HT1080 (cell line): ENCODE measurements at regions not wholly inside any gene's neighbourhood (a gene's known extent, or its start where the extent isn't known, plus 50 kb on each side); places are given as distances from the start of the nearest gene placed in this dataset.
"Not testable (repeated sequence)": the region's sequence is repeated elsewhere in the genome, so short reads cannot be mapped to it uniquely, and the experiment has no call there.

Source experiments
- DNase-seq: peaks from one replicate; pipeline ENCODE4 v3.0.0-alpha.2; 2015; ENCODE audit warnings: low read depth

DNA sequence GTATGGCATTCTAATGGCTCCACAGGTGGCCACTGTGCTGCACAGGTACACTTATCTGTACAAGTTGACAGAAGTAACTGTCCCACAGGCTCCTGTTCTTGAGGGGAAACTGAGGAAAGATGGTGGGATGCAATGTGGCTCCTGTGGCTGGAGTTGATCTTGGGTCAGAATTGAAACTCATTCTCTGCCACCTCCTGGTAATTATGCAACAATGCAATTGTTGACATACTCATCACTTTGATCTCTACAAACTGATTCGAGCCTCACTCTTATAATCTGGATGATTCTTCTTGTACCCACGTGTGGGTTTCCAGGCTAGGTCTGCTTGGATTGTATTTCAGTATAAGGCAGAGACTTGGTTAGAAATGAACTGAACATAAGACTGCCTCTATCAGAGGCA lies 148.8 kb downstream of the CCNG2 start:
- DNase-seq, result no peak

DNA sequence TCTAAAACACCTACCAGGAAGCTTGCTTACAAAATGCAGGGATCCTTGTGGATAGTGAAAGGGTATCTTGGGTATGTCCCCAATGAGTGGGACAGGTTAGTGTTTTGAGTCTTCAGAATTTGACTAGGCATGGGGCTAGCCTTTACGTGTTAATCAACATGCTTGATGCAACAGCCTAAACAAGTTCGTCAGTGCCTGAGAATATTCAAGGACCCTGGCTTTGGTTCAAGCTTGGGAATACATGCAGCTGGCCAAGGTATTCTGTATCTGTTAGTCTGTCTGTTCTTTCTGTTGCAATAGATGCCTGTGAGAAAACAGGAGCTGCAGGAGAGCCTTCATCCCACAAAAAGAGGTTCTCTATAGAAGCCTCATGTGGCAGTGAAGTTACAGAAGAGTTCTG lies 149.5 kb downstream of the CCNG2 start:
- no peak for DNase-seq

DNA sequence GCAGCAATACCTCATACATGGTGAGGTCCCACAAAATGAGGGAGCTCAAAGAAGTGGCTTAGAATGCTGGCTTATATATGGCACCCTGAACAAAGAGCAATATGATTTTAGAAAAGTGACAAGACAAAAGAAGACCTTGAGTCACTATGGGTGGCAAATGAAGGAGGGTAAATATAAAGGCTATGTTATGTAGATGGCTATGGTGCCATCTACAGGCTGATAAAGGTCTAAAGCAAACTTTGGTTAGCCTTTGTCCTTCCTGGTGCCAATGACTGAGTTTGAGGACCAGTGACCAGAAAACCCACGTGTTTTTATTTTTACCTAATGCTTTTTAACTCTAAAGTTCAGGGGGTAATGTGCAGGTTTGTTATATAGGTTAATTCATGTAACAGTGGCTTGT lies 151.8 kb downstream of the CCNG2 start:
- DNase-seq, result peak; percentile 48

DNA sequence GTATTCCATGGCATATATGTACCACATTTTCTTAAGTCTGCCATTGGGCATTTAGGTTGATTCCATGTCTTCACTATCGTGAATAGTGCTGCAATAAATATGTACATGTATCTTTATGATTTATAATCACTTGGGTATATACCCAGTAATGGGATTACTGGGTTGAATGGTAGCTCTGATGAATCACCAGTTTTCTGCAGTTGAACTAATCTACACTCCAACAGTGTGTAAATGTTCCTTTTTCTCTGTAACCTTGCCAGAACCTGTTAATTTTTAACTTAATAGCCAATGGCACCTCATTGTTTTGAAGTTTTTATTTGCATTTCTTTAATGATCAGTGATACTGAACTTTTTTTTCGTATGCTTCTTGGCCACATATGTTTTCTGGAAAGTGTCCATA lies 152.5 kb downstream of the CCNG2 start:
- no peak for DNase-seq

DNA sequence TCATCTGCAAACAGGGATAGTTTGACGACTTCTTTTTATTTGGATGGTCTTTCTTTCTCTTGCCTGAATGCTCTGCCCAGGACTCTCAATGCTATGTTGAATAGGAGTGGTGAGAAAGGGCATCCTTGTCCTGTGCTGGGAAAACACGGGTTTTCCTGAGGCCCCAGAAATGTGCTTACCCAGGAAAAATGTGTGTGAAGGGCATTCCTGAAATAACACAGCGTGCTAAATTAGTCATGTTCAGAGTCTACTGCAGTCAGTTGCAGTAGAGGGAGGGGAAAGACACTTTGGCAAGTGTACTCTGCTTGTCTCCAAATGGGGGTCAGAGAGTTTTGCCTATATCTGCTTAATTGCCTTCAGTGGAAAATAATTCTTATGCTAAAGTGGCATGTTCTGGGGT lies 153.9 kb downstream of the CCNG2 start:
- no peak for DNase-seq

DNA sequence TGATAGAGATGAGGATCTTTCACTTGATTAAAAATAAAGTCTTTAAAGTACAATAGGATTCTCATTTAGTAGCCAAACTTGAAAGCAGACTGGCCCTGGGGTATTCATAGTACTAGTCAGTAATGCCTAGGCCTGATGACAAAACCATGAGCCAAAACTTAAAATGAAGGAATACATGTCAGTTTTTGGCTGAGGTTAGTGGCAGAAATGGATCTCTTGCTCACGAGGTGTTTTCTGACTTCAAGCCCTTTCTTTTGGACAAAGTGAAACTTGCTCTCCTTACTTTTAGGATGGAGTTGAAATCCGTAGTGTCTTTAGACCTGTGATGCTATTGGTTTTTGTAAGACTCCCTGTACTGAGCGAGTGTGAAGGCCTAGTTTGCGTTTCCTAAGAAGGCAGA lies 157.7 kb downstream of the CCNG2 start:
- no peak for DNase-seq

DNA sequence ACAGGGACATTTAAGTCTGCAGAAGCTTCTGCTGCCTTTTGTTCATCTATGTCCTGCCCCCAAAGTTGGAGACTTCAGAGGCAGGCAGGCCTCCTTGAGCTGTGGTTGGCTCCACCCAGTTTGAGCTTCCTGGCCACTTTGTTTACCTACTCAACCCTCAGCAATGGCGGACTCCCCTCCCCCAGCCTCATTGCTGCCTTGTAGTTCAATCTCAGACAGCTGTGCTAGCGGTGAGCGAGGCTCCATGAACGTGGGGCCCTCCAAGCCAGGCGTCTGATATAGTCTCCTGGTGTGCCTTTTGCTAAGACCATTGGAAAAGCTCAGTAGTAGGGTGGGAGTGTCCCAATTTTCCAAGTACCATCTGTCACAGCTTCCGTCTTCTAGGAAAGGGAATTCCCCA lies 170.1 kb downstream of the CCNG2 start:
- no peak for DNase-seq

DNA sequence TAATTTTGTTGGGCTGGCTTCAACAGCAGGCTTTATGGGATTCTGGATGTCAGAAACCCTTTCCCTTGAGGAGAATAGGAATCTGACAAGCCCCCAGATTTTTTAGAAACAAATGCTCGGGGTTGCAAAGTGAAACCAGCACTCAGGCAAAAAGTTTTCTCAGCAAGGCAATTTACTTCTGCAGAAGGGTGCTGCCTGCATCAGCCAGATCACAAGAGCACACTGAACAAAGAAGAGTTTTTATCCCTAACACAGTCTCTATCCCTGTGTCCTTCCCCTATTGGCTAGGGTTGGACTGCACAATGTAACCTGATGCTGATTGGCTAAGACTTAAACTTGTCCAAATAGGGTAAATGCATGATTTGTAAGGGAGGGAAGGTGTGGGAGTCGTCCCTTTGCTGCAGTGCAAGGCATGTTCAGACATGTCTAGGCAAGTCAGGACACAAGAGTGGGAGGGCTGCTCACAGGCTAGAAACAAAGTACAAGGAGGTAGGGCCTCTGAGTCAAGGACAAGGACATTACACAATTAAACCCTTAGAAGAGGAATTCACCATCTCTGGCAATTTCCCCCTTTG lies 175.8 kb downstream of the CCNG2 start:
- DNase-seq, result peak; percentile 60

DNA sequence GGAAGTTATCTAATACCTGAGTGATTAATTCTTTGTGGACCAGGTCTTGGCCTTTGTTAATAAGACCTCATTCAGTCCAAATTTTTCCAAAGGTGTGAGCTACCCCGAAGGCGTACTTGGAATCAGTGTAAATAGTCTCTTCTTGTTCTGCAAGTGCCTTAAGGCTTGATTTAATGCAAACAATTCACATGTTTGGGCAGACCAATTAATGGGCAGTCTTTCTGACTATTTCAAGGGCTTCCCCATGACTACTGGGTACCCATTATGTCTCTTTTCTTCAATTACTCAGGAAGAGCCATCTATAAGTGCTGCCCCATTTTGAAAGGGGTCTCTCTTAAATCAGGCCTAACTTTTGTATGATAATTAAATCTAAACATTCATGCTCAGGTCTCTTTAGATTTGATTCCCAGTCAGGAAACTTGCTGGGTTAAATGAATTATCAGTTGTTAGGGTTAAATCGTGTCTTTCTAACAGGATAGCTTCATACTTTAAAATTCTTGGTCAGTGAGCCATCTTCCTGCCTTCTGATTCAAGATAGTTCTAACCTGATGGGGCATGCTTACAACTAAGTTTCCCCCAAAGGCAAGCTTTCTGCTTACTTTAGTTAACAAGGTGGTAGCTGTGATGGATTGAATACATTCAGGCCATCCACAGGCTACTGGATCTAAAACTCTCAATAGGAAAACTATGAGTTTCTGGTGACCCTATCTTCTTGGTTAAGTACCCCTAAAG lies 179.6 kb downstream of the CCNG2 start:
- no peak for DNase-seq

DNA sequence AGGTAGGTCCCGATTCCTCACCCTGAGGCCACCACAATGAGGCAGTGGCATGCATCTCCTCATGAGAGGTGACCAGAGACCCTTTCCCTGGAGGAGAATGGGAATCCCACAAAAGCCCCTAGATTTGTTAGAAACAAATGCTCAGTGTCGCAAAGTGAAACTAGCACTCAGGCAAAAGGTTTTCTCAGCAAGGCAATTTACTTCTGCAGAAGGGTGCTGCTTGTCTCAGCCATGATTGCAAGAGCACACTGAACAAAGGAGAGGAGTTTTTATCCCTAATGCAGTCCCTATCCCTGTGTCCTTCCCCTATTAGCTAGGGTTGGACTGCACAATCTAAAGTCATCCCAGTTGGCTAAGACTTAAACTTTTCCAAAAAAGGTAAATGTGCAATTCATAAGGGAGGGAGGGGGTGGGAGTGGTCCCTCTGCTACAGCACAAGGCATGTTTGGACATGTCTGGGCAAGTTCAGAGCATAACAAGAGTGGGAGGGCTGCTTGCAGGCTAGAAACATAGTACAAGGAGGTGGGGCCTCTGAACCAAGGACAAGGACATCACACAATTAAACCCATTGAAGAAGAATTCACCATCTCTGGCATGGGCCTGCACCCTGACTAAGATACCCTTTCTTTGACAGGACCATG lies 185.3 kb downstream of the CCNG2 start:
- DNase-seq, result peak; percentile 32

DNA sequence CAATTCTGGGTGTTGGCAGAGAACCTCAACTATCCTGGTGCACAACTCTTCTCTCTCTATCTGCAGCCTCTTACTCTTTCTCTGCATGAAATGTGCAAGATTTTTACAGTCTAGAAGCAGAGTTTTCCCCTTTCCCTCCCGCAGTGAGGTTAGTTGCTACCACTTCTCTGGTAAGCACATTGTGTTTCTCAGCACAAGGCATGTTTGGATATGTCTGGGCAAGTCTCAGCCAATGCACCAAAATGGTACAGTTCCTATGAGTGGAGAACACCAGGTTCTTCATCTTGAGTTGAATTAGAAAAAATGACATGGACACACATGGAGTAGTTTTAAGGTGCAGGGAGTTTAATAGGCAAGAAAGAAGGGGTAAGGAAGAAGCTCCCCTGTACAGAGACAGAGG lies 187.0 kb downstream of the CCNG2 start:
- DNase-seq, result no peak

DNA sequence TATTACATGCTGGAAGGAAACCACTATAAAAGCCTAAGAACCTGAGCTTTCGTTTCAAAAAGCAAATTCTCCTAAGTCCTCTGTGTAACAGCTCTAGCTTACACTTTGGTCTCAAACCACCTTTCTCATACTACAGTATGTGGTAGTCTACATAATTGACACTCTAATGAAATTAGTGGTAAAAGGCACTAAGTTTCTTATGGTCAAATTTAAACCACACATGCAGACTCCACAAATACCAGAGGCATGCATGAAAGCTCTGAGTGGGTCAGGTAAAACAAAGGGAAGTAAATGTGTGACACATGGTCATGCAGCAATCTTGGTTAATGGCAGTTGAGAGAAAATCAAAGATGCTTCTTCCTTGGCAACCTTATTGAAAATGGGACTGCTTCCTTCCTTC lies 187.8 kb downstream of the CCNG2 start:
- DNase-seq, result no peak

DNA sequence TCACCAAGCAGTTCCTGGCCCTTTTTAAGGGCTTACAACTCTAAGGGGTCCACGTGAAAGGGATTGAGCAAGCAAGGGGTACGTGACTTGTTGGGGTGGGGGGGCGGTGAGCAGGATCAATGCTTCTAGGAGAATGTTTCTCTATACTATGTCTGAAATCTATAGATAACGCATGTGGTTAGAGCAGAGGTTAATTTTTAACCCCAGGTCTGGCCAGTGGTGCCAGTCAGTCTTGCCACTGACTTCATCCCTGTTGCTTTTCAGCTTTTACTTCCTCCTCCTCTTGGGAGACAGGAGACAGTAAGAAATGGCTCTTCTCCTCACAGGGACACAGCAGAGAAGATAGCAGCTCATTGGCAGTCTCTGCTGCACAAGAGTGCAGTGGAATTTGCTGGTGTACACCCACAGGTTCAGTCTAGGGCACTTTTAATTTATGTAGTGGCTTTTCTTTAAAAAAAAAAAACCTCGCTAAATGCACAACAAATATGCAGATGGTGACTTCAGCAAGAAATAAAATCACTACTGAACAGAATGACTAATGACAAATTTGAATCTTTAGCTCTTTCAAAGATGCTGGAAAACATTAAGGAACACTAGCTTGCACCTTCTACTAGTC lies 190.5 kb downstream of the CCNG2 start:
- no peak for DNase-seq

DNA sequence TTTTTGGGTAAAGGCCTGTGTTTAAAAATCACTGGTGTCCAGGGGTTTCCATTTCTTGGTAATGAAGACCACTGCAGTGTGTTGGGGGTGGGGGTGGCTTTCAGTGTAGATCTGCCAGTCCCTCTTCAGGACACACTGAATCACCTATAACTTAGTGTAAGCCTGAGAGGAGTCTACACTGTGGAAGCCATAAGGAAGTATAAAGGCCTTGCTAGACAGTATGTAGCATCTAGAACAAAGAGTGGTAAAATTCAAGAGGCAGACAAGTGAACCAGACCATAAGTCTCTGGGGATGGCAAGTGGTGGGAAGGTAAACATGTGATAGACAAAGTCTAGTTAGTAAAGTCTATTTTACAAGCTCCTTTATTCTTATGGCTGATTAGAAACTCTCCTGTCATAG lies 191.8 kb downstream of the CCNG2 start:
- DNase-seq, result no peak

DNA sequence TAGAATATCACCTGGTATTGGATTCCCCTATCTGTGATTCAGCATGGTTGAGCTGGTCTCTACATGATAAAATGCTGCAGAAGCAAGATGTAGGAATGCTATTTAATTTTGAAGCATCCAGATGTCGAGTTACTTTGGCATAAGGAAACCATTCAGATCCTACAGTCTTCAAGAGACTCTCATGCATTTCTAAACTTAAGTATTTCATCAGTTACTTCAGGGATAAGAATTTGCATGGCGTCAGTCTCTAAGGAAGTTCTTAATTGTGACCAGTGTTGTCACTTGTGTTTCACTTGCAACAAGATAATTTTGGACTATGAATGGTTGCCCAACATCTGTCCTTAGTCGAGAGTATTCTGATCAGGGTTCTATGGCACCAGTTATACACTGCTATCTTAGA lies 192.4 kb downstream of the CCNG2 start:
- DNase-seq, result no peak

DNA sequence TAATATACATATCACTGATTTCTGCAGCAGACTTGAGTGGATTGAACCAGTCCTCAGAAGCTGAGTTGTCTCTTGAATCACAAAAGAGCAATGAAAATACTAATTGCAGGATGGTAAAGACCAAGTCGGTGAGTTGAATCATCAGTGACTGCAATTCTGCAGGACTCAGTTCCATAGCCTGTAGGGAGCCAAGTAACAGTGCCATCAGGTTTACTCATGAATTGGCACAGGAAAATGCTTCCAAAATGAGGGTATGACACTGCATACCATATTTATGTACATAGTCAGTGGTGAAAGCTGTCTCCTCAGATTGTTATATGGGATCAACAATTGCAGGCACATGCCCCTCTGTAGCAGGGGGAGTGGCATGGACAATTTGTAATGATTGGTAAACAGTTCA lies 192.8 kb downstream of the CCNG2 start:
- peak; percentile 17 for DNase-seq

DNA sequence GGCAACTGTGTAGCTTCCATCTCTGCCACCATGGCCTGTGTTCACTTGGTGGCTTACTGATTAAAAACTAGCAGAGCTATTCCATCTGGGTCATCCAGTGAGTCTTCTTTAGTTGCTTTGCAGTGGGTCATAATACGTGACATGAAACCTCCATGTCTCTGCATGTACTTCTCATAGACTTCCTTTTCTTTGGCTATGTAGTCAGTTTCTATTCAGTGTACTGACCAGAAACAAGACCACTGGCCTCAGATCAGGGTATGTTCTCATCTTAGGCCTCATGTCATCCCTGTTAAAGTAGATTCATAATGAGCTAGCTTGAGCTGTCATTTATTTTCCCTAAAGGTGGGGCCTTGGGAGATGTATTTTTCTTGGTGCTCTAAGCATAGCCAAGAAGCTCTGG lies 195.2 kb downstream of the CCNG2 start:
- no peak for DNase-seq

DNA sequence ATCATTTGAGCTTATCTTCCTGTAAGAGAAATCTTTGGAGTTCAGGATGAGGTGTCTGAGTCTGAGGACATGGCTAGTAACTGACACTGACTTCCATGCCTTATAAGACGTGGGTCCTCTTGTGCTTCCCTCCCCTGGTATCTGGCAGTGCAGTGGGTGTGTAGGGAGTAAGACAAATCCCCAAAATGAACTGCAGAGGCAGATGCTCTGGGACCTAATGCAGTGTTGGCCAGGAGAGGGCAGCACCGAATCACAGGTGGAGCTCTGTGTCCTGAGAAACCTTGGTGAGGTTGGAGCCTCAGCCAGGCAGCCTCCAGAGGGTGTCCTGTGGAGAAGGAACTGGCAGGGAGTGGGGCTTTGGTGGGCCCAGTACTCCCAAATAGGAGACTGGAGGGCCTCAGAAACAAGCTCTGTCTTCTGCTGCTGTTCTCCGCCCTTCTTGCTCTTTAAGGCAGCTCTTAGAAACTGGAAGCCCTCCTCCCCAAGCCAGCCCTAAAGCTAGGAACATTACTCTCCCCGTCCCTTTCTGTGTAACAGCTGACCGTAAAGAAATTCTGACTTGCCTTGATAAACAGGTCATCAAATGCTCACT lies 196.8 kb downstream of the CCNG2 start:
- DNase-seq, result not testable (repeated sequence)

DNA sequence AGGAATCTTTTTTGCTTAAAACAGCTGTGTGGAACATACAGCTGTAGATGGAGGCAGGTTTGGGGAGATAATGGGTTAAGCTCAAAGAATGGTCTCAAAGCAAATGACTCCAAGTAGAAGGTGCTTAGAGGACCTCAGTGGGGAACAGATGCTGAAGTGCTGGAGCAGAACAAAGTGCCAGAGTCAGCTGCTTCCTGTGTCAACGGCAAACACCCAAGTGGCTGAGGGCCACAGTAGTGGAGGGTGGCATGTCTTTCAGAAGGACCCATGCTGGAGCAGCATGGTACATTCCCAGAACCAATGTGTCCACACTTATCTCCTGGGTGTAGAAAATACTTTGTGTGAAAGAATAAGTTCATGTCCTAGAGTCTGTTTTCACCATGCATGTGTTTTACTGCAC lies 197.5 kb downstream of the CCNG2 start:
- DNase-seq, result no peak

DNA sequence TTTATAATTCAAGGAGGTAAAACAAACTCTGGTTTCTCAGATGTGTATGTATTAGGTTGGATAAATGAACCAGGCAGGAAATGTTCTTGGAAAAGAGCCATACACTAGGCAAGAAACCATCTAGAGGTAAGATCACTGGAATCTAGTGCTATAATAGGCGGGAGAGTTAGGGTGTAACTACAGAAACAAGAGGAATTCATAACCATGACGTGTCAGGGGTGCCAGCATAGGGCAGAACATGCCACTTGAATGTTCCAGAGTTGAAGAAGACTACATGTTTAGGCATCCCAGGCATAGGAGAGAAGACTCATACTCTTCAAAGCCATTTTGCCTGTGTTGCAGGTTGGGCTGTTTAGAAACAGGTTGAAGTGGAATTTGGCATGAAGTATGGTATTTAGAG lies 198.7 kb downstream of the CCNG2 start:
- DNase-seq, result peak; percentile 4

DNA sequence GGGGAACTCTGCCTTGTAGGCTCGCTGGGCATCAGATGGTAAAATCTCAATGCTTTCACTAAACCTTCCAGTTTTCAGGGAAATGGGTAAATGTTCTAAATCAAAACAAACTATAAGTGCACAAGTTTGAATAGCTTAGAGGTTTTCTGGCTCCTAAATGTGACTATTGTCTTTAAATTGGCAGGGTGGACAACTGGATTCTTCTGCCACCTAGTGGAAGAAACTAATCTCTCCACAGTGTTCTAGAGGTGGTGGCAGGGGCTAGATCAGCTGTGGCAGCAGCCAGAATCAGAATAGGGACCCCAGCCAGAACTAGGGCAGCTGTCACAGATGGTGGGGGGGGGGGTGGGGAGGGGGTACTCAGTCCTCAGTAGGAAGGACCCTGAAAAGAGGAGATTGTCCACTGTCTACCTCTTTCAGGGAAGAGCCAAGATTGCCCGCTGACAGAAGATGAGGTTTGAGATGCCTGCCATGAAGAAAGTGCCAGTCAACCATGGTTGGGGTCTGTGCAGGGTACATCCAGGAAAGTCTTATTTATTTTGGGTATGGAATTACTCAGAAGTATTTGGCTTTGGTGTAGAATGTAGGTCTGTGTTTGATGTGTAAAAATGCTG lies 201.4 kb downstream of the CCNG2 start:
- peak; percentile 25 for DNase-seq

DNA sequence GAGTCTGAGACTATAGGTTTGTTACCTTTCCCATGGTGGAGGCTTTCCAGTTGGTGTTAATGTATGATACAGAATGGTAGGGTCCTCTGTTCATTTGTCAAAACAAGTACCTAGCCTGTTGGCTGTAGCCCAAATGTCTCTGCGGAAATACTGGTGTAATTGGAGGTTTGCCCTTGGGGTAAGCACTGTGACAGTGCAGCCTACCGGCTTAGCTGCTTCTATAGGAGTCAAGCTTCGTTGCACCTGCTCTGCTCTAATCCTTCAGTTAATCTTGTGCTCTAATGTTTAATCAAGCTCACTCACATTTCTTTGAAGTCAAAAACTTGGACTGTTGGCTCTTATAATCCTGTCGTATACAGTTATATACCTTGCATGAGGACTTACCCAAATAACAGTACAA lies 203.4 kb downstream of the CCNG2 start:
- DNase-seq, result no peak
